IMR-90 (cell line): ENCODE measurements at regions not wholly inside any gene's neighbourhood (a gene's known extent, or its start where the extent isn't known, plus 50 kb on each side); places are given as distances from the start of the nearest gene placed in this dataset.

ENCODE experiments used
- ATAC-seq: fragments of 200-7000 bp; cut with Tn5 transposase; 2 replicates; pipeline ENCODE4 v1.9.1; 2020; ENCODE audit warnings: low read depth, mild to moderate bottlenecking, moderate library complexity
- BruUV-seq: library from RNA; stranded (reverse); fragments of 400-500 nt; replicated peaks from 2 replicates; lab custom pipeline; 2021; lab: Mats Ljungman, UMichigan
- CTCF ChIA-PET: fragments of 300-600 bp; formaldehyde crosslinking; extraction: SDS; loops from one replicate; lab custom pipeline; 2021; ENCODE audit warnings: antibody characterized with exemption; lab: Yijun Ruan, JAX
- POLR2A ChIA-PET: fragments of 300-600 bp; sonication (Branson Sonifier 250); formaldehyde crosslinking; loops from one replicate; lab custom pipeline; 2022; ENCODE audit warnings: antibody characterized with exemption; ENCODE audit not compliant: unreplicated experiment; lab: Charles Lee
- DNase-seq: peaks from one replicate; pipeline ENCODE4 v3.0.0; 2013
- H2AFZ ChIP-seq: replicated peaks from 2 replicates; pipeline ENCODE3; 2013; ENCODE audit warnings: low read length, mild to moderate bottlenecking; ENCODE audit not compliant: poor library complexity
- H2AK5ac ChIP-seq: 2 replicates; pipeline ENCODE4 v1.6.1; 2013; ENCODE audit warnings: low read depth, low read length, inconsistent platforms
- H2AK9ac ChIP-seq: replicated peaks from 2 replicates; pipeline ENCODE3; 2013; ENCODE audit warnings: mild to moderate bottlenecking, low read depth, low read length, moderate library complexity; ENCODE audit not compliant: poor library complexity
- H2BK120ac ChIP-seq: 2 replicates; pipeline ENCODE4 v1.6.1; 2013; ENCODE audit warnings: low read depth, low read length, inconsistent platforms
- H2BK15ac ChIP-seq: 3 replicates; pipeline ENCODE4 v1.6.1; 2013; ENCODE audit warnings: low read depth, low read length, inconsistent platforms
- H2BK20ac ChIP-seq: 2 replicates; pipeline ENCODE4 v1.6.1; 2013; ENCODE audit warnings: low read depth, mild to moderate bottlenecking, inconsistent platforms, low read length, moderate library complexity
- H2BK5ac ChIP-seq: 2 replicates; pipeline ENCODE4 v1.6.1; 2013; ENCODE audit warnings: mild to moderate bottlenecking, low read depth, low read length, inconsistent platforms; ENCODE audit not compliant: poor library complexity, severe bottlenecking
- H3K14ac ChIP-seq: replicated peaks from 2 replicates; pipeline ENCODE4 v1.6.1; 2013; ENCODE audit warnings: low read depth, low read length, inconsistent platforms
- H3K18ac ChIP-seq: 2 replicates; pipeline ENCODE4 v1.6.1; 2013; ENCODE audit warnings: low read depth, low read length, control low read depth
- H3K23ac ChIP-seq: 2 replicates; pipeline ENCODE4 v1.6.1; 2013; ENCODE audit warnings: low read depth, low read length, inconsistent platforms
- H3K27ac ChIP-seq: 2 replicates; pipeline ENCODE4 v1.5.1; 2013; ENCODE audit warnings: mild to moderate bottlenecking, control low read depth, low read length; ENCODE audit not compliant: insufficient read depth
- H3K27me3 ChIP-seq: 2 replicates; pipeline ENCODE4 v1.6.1; 2013; ENCODE audit warnings: low read length; ENCODE audit not compliant: control insufficient read depth, insufficient read depth
- H3K36me3 ChIP-seq: 2 replicates; pipeline ENCODE4 v1.6.1; 2013; ENCODE audit warnings: low read length, mixed read lengths; ENCODE audit not compliant: control insufficient read depth, insufficient read depth
- H3K4ac ChIP-seq: 2 replicates; pipeline ENCODE4 v1.6.1; 2013; ENCODE audit warnings: low read depth, low read length, inconsistent platforms
- H3K4me1 ChIP-seq: 2 replicates; pipeline ENCODE4 v1.6.1; 2013; ENCODE audit warnings: low read length, mixed read lengths; ENCODE audit not compliant: control insufficient read depth, insufficient read depth
- H3K4me2 ChIP-seq: 2 replicates; pipeline ENCODE4 v1.6.1; 2013; ENCODE audit warnings: low read depth, mild to moderate bottlenecking, control low read depth, low read length, moderate library complexity
- H3K4me3 ChIP-seq: 2 replicates; pipeline ENCODE4 v1.5.1; 2013; ENCODE audit warnings: low read depth, mild to moderate bottlenecking, control low read depth, low read length, moderate library complexity; ENCODE audit not compliant: insufficient read depth
- H3K56ac ChIP-seq: 2 replicates; pipeline ENCODE4 v1.6.1; 2013; ENCODE audit warnings: low read length, inconsistent platforms; ENCODE audit not compliant: insufficient read depth; ENCODE audit errors: extremely low read depth
- H3K79me1 ChIP-seq, 2 experiments: 2 replicates each; pipeline ENCODE4 v1.6.1; 2013; ENCODE audit warnings: low read length in 2 of 2, inconsistent platforms in 1 of 2, low read depth in 1 of 2
- H3K9ac ChIP-seq: 2 replicates; pipeline ENCODE4 v1.6.1; 2013; ENCODE audit warnings: low read depth, low read length, control low read depth
- H3K9me1 ChIP-seq: 2 replicates; pipeline ENCODE4 v1.6.1; 2013; ENCODE audit warnings: low read length, inconsistent platforms; ENCODE audit not compliant: insufficient read depth
- H3K9me3 ChIP-seq: 2 replicates; pipeline ENCODE4 v1.6.1; 2013; ENCODE audit warnings: low read length; ENCODE audit not compliant: control insufficient read depth, insufficient read depth
- H4K20me1 ChIP-seq: 2 replicates; pipeline ENCODE4 v1.6.1; 2013; ENCODE audit warnings: low read length, inconsistent platforms; ENCODE audit not compliant: insufficient read depth
- H4K5ac ChIP-seq: 2 replicates; pipeline ENCODE4 v1.6.1; 2013; ENCODE audit warnings: mild to moderate bottlenecking, low read depth, low read length, control low read depth
- H4K8ac ChIP-seq, 2 experiments: 2 replicates each; pipeline ENCODE4 v1.6.1; 2013; ENCODE audit warnings: low read depth in 2 of 2, low read length in 2 of 2, control low read depth in 1 of 2, inconsistent platforms in 1 of 2
- H4K91ac ChIP-seq: 2 replicates; pipeline ENCODE4 v1.6.1; 2013; ENCODE audit warnings: low read depth, low read length, inconsistent platforms; ENCODE audit not compliant: insufficient read depth
- BHLHE40 ChIP-seq: fragments of 150-350 bp; IDR thresholded peaks from 2 replicates; pipeline ENCODE4 v1.6.1; 2016; ENCODE audit warnings: mild to moderate bottlenecking, low read depth, low read length
- CEBPB ChIP-seq: IDR thresholded peaks from 2 replicates; pipeline ENCODE4 v1.6.1; 2012; ENCODE audit warnings: low read depth, low read length, improper control_type of control experiment
- CHD1 ChIP-seq: IDR thresholded peaks from 2 replicates; pipeline ENCODE4 v1.6.1; 2012; ENCODE audit warnings: low read depth, low read length, improper control_type of control experiment
- FOS ChIP-seq: fragments of 150-350 bp; IDR thresholded peaks from 2 replicates; pipeline ENCODE4 v1.6.1; 2016; ENCODE audit warnings: low read depth, low read length
- MAFK ChIP-seq: IDR thresholded peaks from 2 replicates; pipeline ENCODE4 v1.6.1; 2012; ENCODE audit warnings: low read depth, low read length, improper control_type of control experiment
- MAZ ChIP-seq: IDR thresholded peaks from 2 replicates; pipeline ENCODE4 v1.6.1; 2012; ENCODE audit warnings: low read depth, mild to moderate bottlenecking, low read length, improper control_type of control experiment, moderate library complexity, borderline replicate concordance
- MXI1 ChIP-seq: IDR thresholded peaks from 2 replicates; pipeline ENCODE4 v1.6.1; 2012; ENCODE audit warnings: low read depth, mild to moderate bottlenecking, low read length, moderate library complexity, borderline replicate concordance
- NFE2L2 ChIP-seq: fragments of 150-350 bp; IDR thresholded peaks from 2 replicates; pipeline ENCODE4 v1.6.1; 2016; ENCODE audit warnings: low read depth, mild to moderate bottlenecking, low read length
- POLR2A ChIP-seq: IDR thresholded peaks from 2 replicates; pipeline ENCODE4 v1.6.1; 2012; ENCODE audit warnings: mild to moderate bottlenecking, low read depth, low read length
- RAD21 ChIP-seq: IDR thresholded peaks from 2 replicates; pipeline ENCODE4 v1.6.1; 2012; ENCODE audit warnings: low read length, improper control_type of control experiment
- RCOR1 ChIP-seq: IDR thresholded peaks from 2 replicates; pipeline ENCODE4 v1.6.1; 2012; ENCODE audit warnings: mild to moderate bottlenecking, low read length, improper control_type of control experiment; ENCODE audit not compliant: insufficient replicate concordance
- RFX5 ChIP-seq: IDR thresholded peaks from 2 replicates; pipeline ENCODE4 v1.8.0; 2012; ENCODE audit warnings: low read depth, mild to moderate bottlenecking, low read length, moderate library complexity
- SMC3 ChIP-seq: fragments of 150-350 bp; IDR thresholded peaks from 2 replicates; pipeline ENCODE4 v1.6.1; 2016; ENCODE audit warnings: low read depth, mild to moderate bottlenecking, antibody characterized with exemption, low read length, moderate library complexity
- WGBS, 2 experiments: methylation state at CpG; one replicate each; pipeline versions ENCODE4 v1.1.5 to v1.1.7; 2013; ENCODE audit warnings: missing lambda C conversion rate in 2 of 2; ENCODE audit not compliant: insufficient read length in 1 of 2; ENCODE audit errors: extremely low coverage in 2 of 2; 5-methylcytosine and 5-hydroxymethylcytosine counted together
- dilution Hi-C: fragments of 300-500 bp; cut with HindIII; formaldehyde crosslinking; loops from one replicate; pipeline ENCODE4 v1.14.3; 2018; ENCODE audit warnings: low sequenced_read_pairs; ENCODE audit not compliant: unreplicated experiment
- in situ Hi-C: fragments of 300-500 bp; cut with MboI; formaldehyde crosslinking; loops from 3 replicates; pipeline ENCODE4 v1.14.3; 2019; ENCODE audit warnings: low sequenced_read_pairs, inconsistent platforms, mixed read lengths
- intact Hi-C: fragments of 100-400 bp; cut with micrococcal nuclease; formaldehyde crosslinking; loops from 2 replicates; pipeline ENCODE4 v1.10.0; 2022
- TF ChIP-seq, protein P1 (sequence below): conservative IDR thresholded peaks from 2 replicates; pipeline ENCODE4 v1.5.1; 2012; ENCODE audit warnings: mild to moderate bottlenecking, low read depth, low read length, improper control_type of control experiment
- TF ChIP-seq, protein P2 (sequence below): fragments of 150-350 bp; IDR thresholded peaks from 2 replicates; pipeline ENCODE4 v1.6.1; 2016; ENCODE audit warnings: low read depth, mild to moderate bottlenecking, low read length, moderate library complexity, borderline replicate concordance
- TF ChIP-seq, protein P3 (sequence below): fragments of 150-350 bp; IDR thresholded peaks from 2 replicates; pipeline ENCODE4 v1.6.1; 2017; ENCODE audit warnings: mild to moderate bottlenecking, antibody characterized with exemption, low read length, low read depth

- no peak overlapping the region for H4K8ac ChIP-seq
- H4K5ac ChIP-seq: no peak overlapping the region
- no peak overlapping the region for H3K23ac ChIP-seq
- H2BK120ac ChIP-seq: no peak overlapping the region
- no peaks in the 10 kb centered on the region for H3K9me3 ChIP-seq
- ChIA-PET POLR2A (no interaction called here), CTCF (no interaction called here)
- WGBS, 2 experiments: 0% methylated on average over 1 of the region's 6 CpGs; no CpG with 5 or more reads in 1 of the 2 experiments
- no peaks in the 10 kb centered on the region for H4K20me1 ChIP-seq
- H3K4ac ChIP-seq: no peak overlapping the region
- no peak for DNase-seq
- H3K79me1 ChIP-seq: no peaks in the 10 kb centered on the region
- H4K91ac ChIP-seq: no peak overlapping the region
- intact Hi-C loops: no loop called here
- BruUV-seq: no TSS peak
- H2AK9ac ChIP-seq: no peak overlapping the region
- H2BK15ac ChIP-seq: no peak overlapping the region
- H2AK5ac ChIP-seq: no peak overlapping the region
- no peaks in the 10 kb centered on the region for H3K4me1 ChIP-seq
- TF ChIP-seq BHLHE40 (no peak), MXI1 (no peak), POLR2A (no peak), FOS (no peak), MAZ (no peak), CHD1 (no peak), NFE2L2 (no peak), MAFK (no peak), SMC3 (no peak), RFX5 (no peak), CEBPB (no peak), RCOR1 (no peak), RAD21 (no peak)
- TF ChIP-seq, protein P1, sequence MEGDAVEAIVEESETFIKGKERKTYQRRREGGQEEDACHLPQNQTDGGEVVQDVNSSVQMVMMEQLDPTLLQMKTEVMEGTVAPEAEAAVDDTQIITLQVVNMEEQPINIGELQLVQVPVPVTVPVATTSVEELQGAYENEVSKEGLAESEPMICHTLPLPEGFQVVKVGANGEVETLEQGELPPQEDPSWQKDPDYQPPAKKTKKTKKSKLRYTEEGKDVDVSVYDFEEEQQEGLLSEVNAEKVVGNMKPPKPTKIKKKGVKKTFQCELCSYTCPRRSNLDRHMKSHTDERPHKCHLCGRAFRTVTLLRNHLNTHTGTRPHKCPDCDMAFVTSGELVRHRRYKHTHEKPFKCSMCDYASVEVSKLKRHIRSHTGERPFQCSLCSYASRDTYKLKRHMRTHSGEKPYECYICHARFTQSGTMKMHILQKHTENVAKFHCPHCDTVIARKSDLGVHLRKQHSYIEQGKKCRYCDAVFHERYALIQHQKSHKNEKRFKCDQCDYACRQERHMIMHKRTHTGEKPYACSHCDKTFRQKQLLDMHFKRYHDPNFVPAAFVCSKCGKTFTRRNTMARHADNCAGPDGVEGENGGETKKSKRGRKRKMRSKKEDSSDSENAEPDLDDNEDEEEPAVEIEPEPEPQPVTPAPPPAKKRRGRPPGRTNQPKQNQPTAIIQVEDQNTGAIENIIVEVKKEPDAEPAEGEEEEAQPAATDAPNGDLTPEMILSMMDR: no peak
- TF ChIP-seq, protein P2, sequence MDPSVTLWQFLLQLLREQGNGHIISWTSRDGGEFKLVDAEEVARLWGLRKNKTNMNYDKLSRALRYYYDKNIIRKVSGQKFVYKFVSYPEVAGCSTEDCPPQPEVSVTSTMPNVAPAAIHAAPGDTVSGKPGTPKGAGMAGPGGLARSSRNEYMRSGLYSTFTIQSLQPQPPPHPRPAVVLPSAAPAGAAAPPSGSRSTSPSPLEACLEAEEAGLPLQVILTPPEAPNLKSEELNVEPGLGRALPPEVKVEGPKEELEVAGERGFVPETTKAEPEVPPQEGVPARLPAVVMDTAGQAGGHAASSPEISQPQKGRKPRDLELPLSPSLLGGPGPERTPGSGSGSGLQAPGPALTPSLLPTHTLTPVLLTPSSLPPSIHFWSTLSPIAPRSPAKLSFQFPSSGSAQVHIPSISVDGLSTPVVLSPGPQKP: no peak
- TF ChIP-seq, protein P3, sequence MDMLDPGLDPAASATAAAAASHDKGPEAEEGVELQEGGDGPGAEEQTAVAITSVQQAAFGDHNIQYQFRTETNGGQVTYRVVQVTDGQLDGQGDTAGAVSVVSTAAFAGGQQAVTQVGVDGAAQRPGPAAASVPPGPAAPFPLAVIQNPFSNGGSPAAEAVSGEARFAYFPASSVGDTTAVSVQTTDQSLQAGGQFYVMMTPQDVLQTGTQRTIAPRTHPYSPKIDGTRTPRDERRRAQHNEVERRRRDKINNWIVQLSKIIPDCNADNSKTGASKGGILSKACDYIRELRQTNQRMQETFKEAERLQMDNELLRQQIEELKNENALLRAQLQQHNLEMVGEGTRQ: no peak
- H3K4me2 ChIP-seq: no peak overlapping the region
- H3K27ac ChIP-seq: no peak overlapping the region
- H2BK20ac ChIP-seq: no peak overlapping the region
- dilution Hi-C loops: no loop called here
- no peak overlapping the region for H3K14ac ChIP-seq
- no peaks in the 10 kb centered on the region for H3K27me3 ChIP-seq
- no peaks in the 10 kb centered on the region for H3K9me1 ChIP-seq
- H3K56ac ChIP-seq: no peak overlapping the region
- H3K9ac ChIP-seq: no peak overlapping the region
- no peaks in the 10 kb centered on the region for H3K36me3 ChIP-seq
- no peak overlapping the region for H2BK5ac ChIP-seq
- H2AFZ ChIP-seq: no peak overlapping the region
- ATAC-seq: no peak
- no peak overlapping the region for H3K18ac ChIP-seq
- in situ Hi-C loops: no loop called here
- no peak overlapping the region for H3K4me3 ChIP-seq
Observed at GRCh38 chr6:91895599-91896285, 1308.9 kb upstream of the MAP3K7 start.
